ENCODE measurements at regions not wholly inside any gene's neighbourhood (a gene's known extent, or its start where the extent isn't known, plus 50 kb on each side); places are given as distances from the start of the nearest gene placed in this dataset.
A peak's percentile ranks its signal among the peaks of the same experiment; 100 is the strongest.

DNA sequence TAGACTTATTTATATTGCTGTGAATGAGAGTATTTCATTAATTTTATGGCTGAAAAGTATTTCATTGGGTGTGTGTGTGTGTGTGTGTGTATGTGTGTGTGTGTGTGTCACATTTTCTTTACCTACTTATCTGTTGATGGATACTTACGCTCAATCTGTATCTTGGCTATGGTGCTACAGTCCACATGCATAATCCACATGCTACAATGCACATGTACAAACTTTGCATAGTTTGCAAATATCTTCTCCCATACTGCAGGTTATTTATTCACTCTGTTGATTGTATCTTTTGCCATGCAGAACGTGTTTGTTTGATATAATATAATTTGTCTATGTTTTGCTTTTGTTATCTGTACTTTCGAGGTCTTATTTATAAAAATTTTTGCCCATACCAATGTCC lies 167.8 kb downstream of the RAB28 start:
- no peak for DNase-seq

DNA sequence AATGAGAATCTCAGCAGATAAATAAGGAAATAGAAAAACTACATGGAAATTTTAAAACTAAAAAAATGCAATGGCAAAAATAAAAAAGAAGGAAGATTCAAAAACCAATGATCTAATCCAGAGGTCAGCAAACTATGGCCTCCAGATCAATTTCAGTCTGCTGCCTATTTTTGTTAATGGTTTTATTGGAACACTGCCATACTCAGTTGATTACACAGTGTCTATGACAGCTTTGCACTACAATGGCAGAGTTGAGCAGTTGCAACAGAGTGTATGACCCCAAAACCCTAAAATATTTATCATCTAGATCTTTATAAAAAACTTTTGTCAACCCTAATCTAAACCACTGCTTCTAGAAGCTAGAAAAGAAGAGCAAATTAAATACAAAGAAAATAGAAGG lies 170.3 kb downstream of the RAB28 start:
- DNase-seq = no peak

DNA sequence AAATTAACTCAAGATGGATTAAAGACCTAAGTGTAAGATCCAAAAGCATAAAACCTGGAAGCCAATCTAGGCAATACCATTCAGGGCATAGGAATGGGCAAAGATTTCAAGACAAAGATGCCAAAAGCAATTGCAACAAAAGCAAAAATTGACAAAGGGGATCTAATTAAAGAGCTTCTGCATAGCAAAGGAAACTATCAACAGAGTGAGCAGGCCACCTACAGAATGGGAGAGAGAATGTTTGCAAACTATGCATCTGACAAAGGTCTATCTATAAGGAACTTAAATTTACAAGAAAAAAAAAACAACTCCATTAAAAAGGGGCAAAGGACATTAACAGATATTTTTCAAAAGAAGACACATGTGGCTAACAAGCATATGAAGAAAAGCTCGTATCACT lies 171.9 kb downstream of the RAB28 start:
- DNase-seq = no peak

GRCh38 chr4:13309751-13310150 lies 174.4 kb downstream of the RAB28 start:
- no peak for DNase-seq

GRCh38 chr4:13306356-13306755 lies 177.8 kb downstream of the RAB28 start:
- no peak for DNase-seq

DNA sequence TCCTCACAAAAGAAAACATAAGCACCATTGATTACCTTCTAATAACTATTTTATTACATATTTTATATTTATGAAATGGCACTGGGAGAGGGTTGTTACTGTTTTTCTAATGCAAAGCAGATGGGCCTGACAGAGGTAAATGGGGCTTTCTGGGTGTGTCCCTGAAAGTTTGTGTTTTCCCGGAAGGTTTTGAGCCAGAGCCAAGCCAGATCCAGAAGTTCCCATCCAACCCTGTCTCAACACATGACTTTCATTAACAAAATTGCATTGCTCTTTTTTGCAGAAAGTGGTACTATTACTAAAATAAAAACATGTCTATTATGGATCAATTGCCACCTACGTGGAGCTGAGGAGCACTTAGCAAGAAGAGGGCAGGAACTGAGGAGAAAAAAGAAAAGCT lies 181.3 kb downstream of the RAB28 start:
- DNase-seq = no peak

- no peak for DNase-seq
Observed at GRCh38 chr4:13299343-13299742, 184.8 kb downstream of the RAB28 start.

GRCh38 chr4:13298655-13299054 lies 185.5 kb downstream of the RAB28 start:
- DNase-seq = no peak

DNA sequence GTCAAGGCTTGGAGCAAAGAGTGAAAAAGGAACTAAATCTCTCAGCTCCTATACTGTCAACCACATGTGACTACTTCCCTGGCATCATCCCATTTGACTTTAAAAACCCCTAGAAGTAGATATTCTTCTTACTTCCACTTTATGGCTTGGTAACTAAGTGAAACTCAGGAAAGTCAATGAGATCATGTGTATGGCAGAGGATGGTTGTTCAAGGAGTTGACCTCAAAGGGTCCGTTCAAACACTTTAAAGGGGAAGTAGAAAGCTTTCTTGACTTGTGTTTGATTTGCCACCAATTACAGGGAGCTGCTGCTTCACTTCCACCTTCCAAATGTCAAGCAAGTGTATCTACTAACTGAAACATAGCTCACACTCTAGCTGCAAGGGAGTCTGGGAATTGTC lies 187.2 kb downstream of the RAB28 start:
- DNase-seq = no peak

GRCh38 chr4:13294961-13295605 lies 189.1 kb downstream of the RAB28 start:
- DNase-seq = no peak

DNA sequence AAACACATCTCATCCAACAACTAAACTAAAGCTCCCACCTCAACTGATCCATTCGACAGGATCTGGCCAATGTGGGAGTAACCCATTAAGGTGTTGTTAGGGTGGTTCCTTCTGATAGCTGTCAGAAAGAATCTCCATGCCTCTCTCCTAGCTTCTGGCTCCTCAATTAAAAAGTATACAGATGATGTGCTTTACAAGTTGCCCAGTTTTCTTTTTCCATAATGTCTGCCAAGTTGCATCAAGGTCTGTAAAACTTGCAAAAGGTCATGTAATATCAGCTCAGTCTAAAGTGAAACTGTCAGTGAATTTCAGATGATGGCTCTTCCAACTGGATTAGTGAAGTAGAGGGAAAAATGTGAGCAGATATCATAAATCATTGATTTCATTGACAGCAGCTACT lies 191.8 kb downstream of the RAB28 start:
- no peak for DNase-seq

DNA sequence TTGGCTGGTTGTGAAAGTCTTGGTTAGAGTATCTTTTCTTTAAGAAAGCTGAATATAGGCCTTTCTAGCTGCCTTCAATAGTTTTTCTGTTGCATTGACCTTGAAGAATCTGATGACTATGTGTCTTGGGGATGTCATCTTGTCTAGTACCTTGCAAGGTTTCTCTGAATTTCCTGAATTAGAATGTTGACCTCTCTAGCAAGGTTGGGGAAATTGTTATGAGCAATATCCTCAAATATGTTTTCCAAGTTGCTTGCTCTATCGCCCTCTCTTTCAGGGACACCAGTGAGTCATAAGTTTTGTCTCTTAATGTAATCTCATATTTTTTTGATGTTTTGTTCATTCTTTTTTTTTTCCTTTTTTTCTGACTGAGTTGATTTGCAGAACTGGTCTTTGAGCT lies 194.7 kb downstream of the RAB28 start:
- no peak for DNase-seq

GRCh38 chr4:13285336-13285735 lies 198.8 kb downstream of the RAB28 start:
- no peak for DNase-seq

DNA sequence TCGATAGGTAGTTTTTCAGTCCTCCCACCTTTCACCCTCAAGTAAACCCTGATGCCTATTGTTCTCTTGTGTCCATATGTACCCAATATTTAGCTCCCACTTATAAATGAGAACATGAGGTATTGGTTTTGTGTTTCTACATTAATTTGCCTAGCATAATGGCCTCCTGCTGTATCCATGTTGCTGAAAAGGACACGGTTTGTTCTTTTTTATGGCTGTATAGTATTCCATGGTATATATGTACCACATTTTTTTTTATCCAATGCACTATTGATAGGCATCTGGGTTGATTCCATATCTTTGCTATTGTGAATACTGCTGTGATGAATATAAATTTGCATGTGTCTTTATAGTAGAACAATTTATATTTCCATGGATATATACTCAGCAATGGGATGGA lies 199.2 kb downstream of the RAB28 start:
- no peak for DNase-seq

GRCh38 chr4:13276357-13276756 lies 207.8 kb downstream of the RAB28 start:
- no peak for DNase-seq

GRCh38 chr4:13268703-13269102 lies 215.4 kb downstream of the RAB28 start:
- no peak for DNase-seq

GRCh38 chr4:13268165-13268564 lies 216.0 kb downstream of the RAB28 start:
- no peak for DNase-seq

GRCh38 chr4:13267091-13267490 lies 217.0 kb downstream of the RAB28 start:
- no peak for DNase-seq

DNA sequence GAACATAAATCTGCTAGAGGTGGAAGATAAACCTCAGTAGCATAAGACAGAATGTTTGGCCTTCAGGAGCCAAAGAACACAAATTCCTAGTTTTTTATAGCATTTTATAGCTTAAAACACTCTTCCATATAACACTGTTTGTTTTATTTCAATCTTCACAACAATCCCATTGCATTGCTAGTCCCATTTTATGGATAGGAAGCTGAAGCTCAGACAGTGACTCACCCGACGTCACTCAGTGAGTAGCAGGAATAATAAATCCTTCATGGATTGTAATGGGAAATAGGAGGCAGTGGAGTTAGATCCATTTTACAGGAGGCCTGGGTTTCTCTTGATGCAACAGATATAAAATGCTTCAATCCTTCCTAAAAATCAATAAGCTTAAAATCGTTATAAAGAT lies 217.5 kb downstream of the RAB28 start:
- no peak for DNase-seq

GRCh38 chr4:13263967-13264525 lies 220.1 kb downstream of the RAB28 start:
- no peak for DNase-seq

GRCh38 chr4:13262816-13263215 lies 221.3 kb downstream of the RAB28 start:
- no peak for DNase-seq

- DNase-seq = no peak
Observed at GRCh38 chr4:13261486-13262257, 222.5 kb downstream of the RAB28 start.

DNA sequence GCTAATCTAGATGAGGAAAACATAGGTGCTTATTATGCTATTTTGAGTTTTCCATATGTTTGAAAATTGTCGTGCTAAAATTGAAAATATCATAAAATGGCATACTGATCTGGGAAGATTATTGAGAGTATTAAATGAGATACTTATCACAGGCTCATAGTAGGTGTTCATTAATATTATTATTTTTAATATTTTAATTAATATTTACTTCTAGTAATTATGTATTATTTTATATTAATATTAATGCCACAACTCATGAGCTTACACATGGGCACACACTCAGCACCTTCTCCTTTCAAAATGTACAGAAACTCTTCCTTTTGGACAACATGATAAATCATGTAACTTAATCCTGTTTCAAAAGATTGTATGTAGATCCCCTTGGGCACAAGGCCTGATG lies 223.6 kb downstream of the RAB28 start:
- DNase-seq = no peak

DNA sequence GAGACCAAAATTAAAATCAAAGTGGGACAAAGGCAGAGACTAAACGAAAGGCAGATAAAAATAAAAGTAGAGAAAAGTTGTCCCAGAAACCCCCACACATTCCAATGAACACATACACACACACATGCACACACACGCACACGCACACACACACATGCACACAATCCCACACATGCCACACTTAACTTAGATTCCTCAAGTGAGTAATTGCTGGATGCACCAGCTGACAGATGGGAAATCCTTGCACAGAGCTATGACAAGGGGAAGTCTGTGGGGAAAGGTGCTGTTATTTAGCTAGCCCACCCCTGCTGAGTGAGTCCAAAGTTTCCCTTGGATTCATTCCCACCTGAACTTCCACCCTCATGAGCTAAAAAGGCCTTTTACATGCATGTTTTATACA lies 233.9 kb downstream of the RAB28 start:
- peak; percentile 19 for DNase-seq
